IMR-90 (cell line): ENCODE measurements at regions not wholly inside any gene's neighbourhood (a gene's known extent, or its start where the extent isn't known, plus 50 kb on each side); places are given as distances from the start of the nearest gene placed in this dataset.
A peak's percentile ranks its signal among the peaks of the same experiment; 100 is the strongest.

ENCODE experiments used
- ATAC-seq: fragments of 200-7000 bp; cut with Tn5 transposase; 2 replicates; pipeline ENCODE4 v1.9.1; 2020; ENCODE audit warnings: low read depth, mild to moderate bottlenecking, moderate library complexity
- BruUV-seq: library from RNA; stranded (reverse); fragments of 400-500 nt; replicated peaks from 2 replicates; lab custom pipeline; 2021; lab: Mats Ljungman, UMichigan
- CTCF ChIA-PET: fragments of 300-600 bp; formaldehyde crosslinking; extraction: SDS; loops from one replicate; lab custom pipeline; 2021; ENCODE audit warnings: antibody characterized with exemption; lab: Yijun Ruan, JAX
- POLR2A ChIA-PET: fragments of 300-600 bp; sonication (Branson Sonifier 250); formaldehyde crosslinking; loops from one replicate; lab custom pipeline; 2022; ENCODE audit warnings: antibody characterized with exemption; ENCODE audit not compliant: unreplicated experiment; lab: Charles Lee
- DNase-seq: peaks from one replicate; pipeline ENCODE4 v3.0.0; 2013
- H2AFZ ChIP-seq: replicated peaks from 2 replicates; pipeline ENCODE3; 2013; ENCODE audit warnings: low read length, mild to moderate bottlenecking; ENCODE audit not compliant: poor library complexity
- H2AK5ac ChIP-seq: 2 replicates; pipeline ENCODE4 v1.6.1; 2013; ENCODE audit warnings: low read depth, low read length, inconsistent platforms
- H2AK9ac ChIP-seq: replicated peaks from 2 replicates; pipeline ENCODE3; 2013; ENCODE audit warnings: mild to moderate bottlenecking, low read depth, low read length, moderate library complexity; ENCODE audit not compliant: poor library complexity
- H2BK120ac ChIP-seq: 2 replicates; pipeline ENCODE4 v1.6.1; 2013; ENCODE audit warnings: low read depth, low read length, inconsistent platforms
- H2BK15ac ChIP-seq: 3 replicates; pipeline ENCODE4 v1.6.1; 2013; ENCODE audit warnings: low read depth, low read length, inconsistent platforms
- H2BK20ac ChIP-seq: 2 replicates; pipeline ENCODE4 v1.6.1; 2013; ENCODE audit warnings: low read depth, mild to moderate bottlenecking, inconsistent platforms, low read length, moderate library complexity
- H2BK5ac ChIP-seq: 2 replicates; pipeline ENCODE4 v1.6.1; 2013; ENCODE audit warnings: mild to moderate bottlenecking, low read depth, low read length, inconsistent platforms; ENCODE audit not compliant: poor library complexity, severe bottlenecking
- H3K14ac ChIP-seq: replicated peaks from 2 replicates; pipeline ENCODE4 v1.6.1; 2013; ENCODE audit warnings: low read depth, low read length, inconsistent platforms
- H3K18ac ChIP-seq: 2 replicates; pipeline ENCODE4 v1.6.1; 2013; ENCODE audit warnings: low read depth, low read length, control low read depth
- H3K23ac ChIP-seq: 2 replicates; pipeline ENCODE4 v1.6.1; 2013; ENCODE audit warnings: low read depth, low read length, inconsistent platforms
- H3K27ac ChIP-seq: 2 replicates; pipeline ENCODE4 v1.5.1; 2013; ENCODE audit warnings: mild to moderate bottlenecking, control low read depth, low read length; ENCODE audit not compliant: insufficient read depth
- H3K27me3 ChIP-seq: 2 replicates; pipeline ENCODE4 v1.6.1; 2013; ENCODE audit warnings: low read length; ENCODE audit not compliant: control insufficient read depth, insufficient read depth
- H3K36me3 ChIP-seq: 2 replicates; pipeline ENCODE4 v1.6.1; 2013; ENCODE audit warnings: low read length, mixed read lengths; ENCODE audit not compliant: control insufficient read depth, insufficient read depth
- H3K4ac ChIP-seq: 2 replicates; pipeline ENCODE4 v1.6.1; 2013; ENCODE audit warnings: low read depth, low read length, inconsistent platforms
- H3K4me1 ChIP-seq: 2 replicates; pipeline ENCODE4 v1.6.1; 2013; ENCODE audit warnings: low read length, mixed read lengths; ENCODE audit not compliant: control insufficient read depth, insufficient read depth
- H3K4me2 ChIP-seq: 2 replicates; pipeline ENCODE4 v1.6.1; 2013; ENCODE audit warnings: low read depth, mild to moderate bottlenecking, control low read depth, low read length, moderate library complexity
- H3K4me3 ChIP-seq: 2 replicates; pipeline ENCODE4 v1.5.1; 2013; ENCODE audit warnings: low read depth, mild to moderate bottlenecking, control low read depth, low read length, moderate library complexity; ENCODE audit not compliant: insufficient read depth
- H3K56ac ChIP-seq: 2 replicates; pipeline ENCODE4 v1.6.1; 2013; ENCODE audit warnings: low read length, inconsistent platforms; ENCODE audit not compliant: insufficient read depth; ENCODE audit errors: extremely low read depth
- H3K79me1 ChIP-seq, 2 experiments: 2 replicates each; pipeline ENCODE4 v1.6.1; 2013; ENCODE audit warnings: low read length in 2 of 2, inconsistent platforms in 1 of 2, low read depth in 1 of 2
- H3K9ac ChIP-seq: 2 replicates; pipeline ENCODE4 v1.6.1; 2013; ENCODE audit warnings: low read depth, low read length, control low read depth
- H3K9me1 ChIP-seq: 2 replicates; pipeline ENCODE4 v1.6.1; 2013; ENCODE audit warnings: low read length, inconsistent platforms; ENCODE audit not compliant: insufficient read depth
- H3K9me3 ChIP-seq: 2 replicates; pipeline ENCODE4 v1.6.1; 2013; ENCODE audit warnings: low read length; ENCODE audit not compliant: control insufficient read depth, insufficient read depth
- H4K20me1 ChIP-seq: 2 replicates; pipeline ENCODE4 v1.6.1; 2013; ENCODE audit warnings: low read length, inconsistent platforms; ENCODE audit not compliant: insufficient read depth
- H4K5ac ChIP-seq: 2 replicates; pipeline ENCODE4 v1.6.1; 2013; ENCODE audit warnings: mild to moderate bottlenecking, low read depth, low read length, control low read depth
- H4K8ac ChIP-seq, 2 experiments: 2 replicates each; pipeline ENCODE4 v1.6.1; 2013; ENCODE audit warnings: low read depth in 2 of 2, low read length in 2 of 2, control low read depth in 1 of 2, inconsistent platforms in 1 of 2
- H4K91ac ChIP-seq: 2 replicates; pipeline ENCODE4 v1.6.1; 2013; ENCODE audit warnings: low read depth, low read length, inconsistent platforms; ENCODE audit not compliant: insufficient read depth
- CHD1 ChIP-seq: IDR thresholded peaks from 2 replicates; pipeline ENCODE4 v1.6.1; 2012; ENCODE audit warnings: low read depth, low read length, improper control_type of control experiment
- FOS ChIP-seq: fragments of 150-350 bp; IDR thresholded peaks from 2 replicates; pipeline ENCODE4 v1.6.1; 2016; ENCODE audit warnings: low read depth, low read length
- MAZ ChIP-seq: IDR thresholded peaks from 2 replicates; pipeline ENCODE4 v1.6.1; 2012; ENCODE audit warnings: low read depth, mild to moderate bottlenecking, low read length, improper control_type of control experiment, moderate library complexity, borderline replicate concordance
- RAD21 ChIP-seq: IDR thresholded peaks from 2 replicates; pipeline ENCODE4 v1.6.1; 2012; ENCODE audit warnings: low read length, improper control_type of control experiment
- WGBS, 2 experiments: methylation state at CpG; one replicate each; pipeline versions ENCODE4 v1.1.5 to v1.1.7; 2013; ENCODE audit warnings: missing lambda C conversion rate in 2 of 2; ENCODE audit not compliant: insufficient read length in 1 of 2; ENCODE audit errors: extremely low coverage in 2 of 2; 5-methylcytosine and 5-hydroxymethylcytosine counted together
- dilution Hi-C: fragments of 300-500 bp; cut with HindIII; formaldehyde crosslinking; loops from one replicate; pipeline ENCODE4 v1.14.3; 2018; ENCODE audit warnings: low sequenced_read_pairs; ENCODE audit not compliant: unreplicated experiment
- in situ Hi-C: fragments of 300-500 bp; cut with MboI; formaldehyde crosslinking; loops from 3 replicates; pipeline ENCODE4 v1.14.3; 2019; ENCODE audit warnings: low sequenced_read_pairs, inconsistent platforms, mixed read lengths
- intact Hi-C: fragments of 100-400 bp; cut with micrococcal nuclease; formaldehyde crosslinking; loops from 2 replicates; pipeline ENCODE4 v1.10.0; 2022

- no peak overlapping the region for H4K5ac ChIP-seq
- H3K27ac ChIP-seq: no peak overlapping the region
- ChIA-PET CTCF (no interaction called here), POLR2A (no interaction called here)
- no peaks in the 10 kb centered on the region for H3K27me3 ChIP-seq
- no peaks in the 10 kb centered on the region for H3K9me3 ChIP-seq
- ATAC-seq (no peak), DNase-seq (peak; percentile 68)
- WGBS, 2 experiments: no CpG with 5 or more reads among the region's 1 CpG
- TF ChIP-seq RAD21 (no peak), FOS (peak; percentile 76), CHD1 (no peak), MAZ (no peak)
- intact Hi-C loops (no loop called here), in situ Hi-C loops (no loop called here), dilution Hi-C loops (no loop called here)
- H3K9ac ChIP-seq: no peak overlapping the region
- H2BK5ac ChIP-seq: peak overlapping the region; percentile 50
- no peak overlapping the region for H3K4me3 ChIP-seq
- no peak overlapping the region for H2BK120ac ChIP-seq
- no peak overlapping the region for H4K91ac ChIP-seq
- peaks cover 7% of the 10 kb centered on the region; the same call in 1 of the 2 replicates for H3K4me1 ChIP-seq
- H3K9me1 ChIP-seq: peaks cover 3% of the 10 kb centered on the region
- no peak overlapping the region for H3K18ac ChIP-seq
- H2AK5ac ChIP-seq: no peak overlapping the region
- no peak overlapping the region for H2BK15ac ChIP-seq
- H3K79me1 ChIP-seq: peaks cover 0 to 4% of the 10 kb centered on the region in 2 experiments; a peak in 1 of 4 replicates
- no TSS peak for BruUV-seq
- H3K36me3 ChIP-seq: no peaks in the 10 kb centered on the region
- H3K23ac ChIP-seq: no peak overlapping the region
- no peak overlapping the region for H3K4ac ChIP-seq
- H2BK20ac ChIP-seq: no peak overlapping the region
- no peak overlapping the region for H2AFZ ChIP-seq
- H4K8ac ChIP-seq: no peak overlapping the region; a peak in 1 of 4 replicates
- no peak overlapping the region for H3K56ac ChIP-seq
- H2AK9ac ChIP-seq: no peak overlapping the region
- no peak overlapping the region for H3K14ac ChIP-seq
- no peak overlapping the region for H3K4me2 ChIP-seq
- no peaks in the 10 kb centered on the region for H4K20me1 ChIP-seq
Measured at GRCh38 chr6:74366634-74367033, 670.6 kb downstream of the CD109 start.
